Raji (cell line): ENCODE measurements at regions not wholly inside any gene's neighbourhood (a gene's known extent, or its start where the extent isn't known, plus 50 kb on each side); places are given as distances from the start of the nearest gene placed in this dataset.

Source experiments
- POLR2A ChIP-seq: IDR thresholded peaks from 2 replicates; pipeline ENCODE4 v1.6.1; 2011; ENCODE audit warnings: low read depth, low read length, control low read depth; ENCODE audit not compliant: insufficient read depth

DNA sequence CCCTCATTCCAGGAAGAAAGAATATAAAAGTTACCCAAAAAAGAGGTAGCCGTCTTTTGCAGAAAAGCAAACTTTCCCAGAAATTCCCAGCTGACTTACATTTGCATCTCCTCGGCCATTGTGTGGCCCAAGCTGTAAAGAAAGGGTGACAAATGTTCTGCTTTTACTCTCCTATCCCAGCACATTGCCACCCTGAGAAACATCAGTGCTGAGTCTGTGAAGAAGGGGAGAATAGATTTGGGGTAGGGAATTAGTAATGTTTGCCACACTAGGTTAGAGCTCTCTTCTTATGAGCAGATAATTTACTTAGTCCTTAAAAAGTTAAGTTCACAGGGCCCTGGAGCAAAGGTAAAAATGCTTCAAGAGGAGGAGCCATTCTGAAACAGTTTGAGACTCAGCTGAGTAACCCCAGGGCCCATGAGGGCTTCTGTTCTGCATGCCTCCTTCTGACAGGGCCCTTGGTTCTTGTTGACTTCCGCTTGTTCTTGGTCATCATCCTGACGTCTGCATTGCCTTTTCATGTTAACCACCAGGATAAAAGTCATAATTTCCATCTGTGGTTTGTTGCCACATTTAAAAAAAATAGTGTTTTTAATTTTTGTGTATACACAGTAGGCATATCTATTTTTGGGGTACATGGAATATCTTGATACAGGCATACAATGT, 550.7 kb downstream of the RNF144A start:
- no peak for TF ChIP-seq POLR2A

DNA sequence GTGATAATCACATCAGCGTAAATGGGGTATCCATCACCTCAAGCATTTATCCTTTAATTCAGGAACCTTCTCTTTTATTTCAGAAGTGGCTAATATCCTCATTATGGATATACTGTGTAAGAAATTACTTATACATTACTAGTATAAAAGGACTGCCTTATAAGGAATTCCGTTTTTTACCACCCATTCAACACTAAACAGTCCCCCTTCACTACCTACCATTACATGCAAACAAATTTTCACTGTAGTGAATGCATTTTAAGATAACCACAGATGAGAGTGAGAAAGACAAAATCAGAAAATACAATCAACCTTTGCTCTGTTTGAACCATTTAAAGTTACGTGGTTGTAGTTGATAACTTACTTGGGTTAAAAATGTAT, 551.2 kb downstream of the RNF144A start:
- TF ChIP-seq POLR2A: no peak

DNA sequence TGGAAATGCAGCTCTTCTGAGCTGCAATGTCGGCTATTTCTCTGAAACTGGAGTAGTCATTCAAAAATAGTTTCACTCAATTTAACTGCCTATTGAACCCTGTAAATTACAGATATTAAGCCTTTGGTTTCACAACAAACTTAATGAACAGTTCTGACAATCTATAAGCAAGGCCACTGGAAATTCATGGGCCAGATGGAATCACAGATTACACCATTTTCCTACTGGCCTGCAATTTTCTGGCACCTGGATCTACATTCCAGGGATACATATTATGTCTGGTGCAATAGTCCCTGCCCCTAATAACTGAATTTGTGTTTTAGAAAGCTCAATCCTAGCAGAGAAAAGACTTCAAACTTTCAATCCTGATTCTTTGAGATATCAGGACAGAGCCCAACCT, 551.7 kb downstream of the RNF144A start:
- TF ChIP-seq POLR2A: no peak

DNA sequence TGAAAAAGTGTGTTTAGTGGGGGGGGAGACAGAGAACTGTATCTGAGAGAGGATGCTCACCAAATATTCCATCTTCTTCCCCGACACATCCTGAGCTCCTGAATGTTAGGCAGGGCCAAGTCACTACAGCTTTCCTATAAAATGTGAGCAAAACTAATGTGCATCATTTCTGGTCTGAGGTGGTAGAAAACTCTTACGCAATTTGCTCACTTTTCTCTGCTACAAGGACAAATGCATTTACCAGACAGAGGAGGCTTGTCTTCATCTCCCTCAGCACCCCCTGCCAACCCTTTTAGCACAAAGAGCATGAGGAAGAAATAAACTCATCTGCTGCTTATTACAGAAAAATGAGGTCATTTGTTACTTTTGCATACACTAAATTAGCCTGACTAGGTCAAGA, 554.0 kb downstream of the RNF144A start:
- TF ChIP-seq POLR2A: no peak

DNA sequence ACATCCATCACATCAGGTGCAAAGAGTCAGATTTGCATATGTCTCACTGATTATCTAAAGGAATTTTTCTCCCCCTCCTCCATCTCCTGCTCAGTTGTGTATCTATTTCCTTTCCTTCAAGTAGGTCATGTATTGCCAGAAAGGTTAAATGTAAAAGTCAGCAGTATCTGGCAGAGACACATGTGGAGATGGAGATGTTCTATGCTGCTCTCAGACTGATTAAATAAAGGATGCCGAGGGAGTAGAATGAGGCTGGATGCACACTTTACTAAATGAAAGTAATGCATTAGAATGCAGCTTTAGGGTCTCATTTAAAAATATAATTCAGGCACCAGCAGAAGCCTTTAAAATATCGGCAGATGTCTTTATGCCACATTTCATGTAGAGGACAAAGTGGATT, 555.3 kb downstream of the RNF144A start:
- no peak for TF ChIP-seq POLR2A

DNA sequence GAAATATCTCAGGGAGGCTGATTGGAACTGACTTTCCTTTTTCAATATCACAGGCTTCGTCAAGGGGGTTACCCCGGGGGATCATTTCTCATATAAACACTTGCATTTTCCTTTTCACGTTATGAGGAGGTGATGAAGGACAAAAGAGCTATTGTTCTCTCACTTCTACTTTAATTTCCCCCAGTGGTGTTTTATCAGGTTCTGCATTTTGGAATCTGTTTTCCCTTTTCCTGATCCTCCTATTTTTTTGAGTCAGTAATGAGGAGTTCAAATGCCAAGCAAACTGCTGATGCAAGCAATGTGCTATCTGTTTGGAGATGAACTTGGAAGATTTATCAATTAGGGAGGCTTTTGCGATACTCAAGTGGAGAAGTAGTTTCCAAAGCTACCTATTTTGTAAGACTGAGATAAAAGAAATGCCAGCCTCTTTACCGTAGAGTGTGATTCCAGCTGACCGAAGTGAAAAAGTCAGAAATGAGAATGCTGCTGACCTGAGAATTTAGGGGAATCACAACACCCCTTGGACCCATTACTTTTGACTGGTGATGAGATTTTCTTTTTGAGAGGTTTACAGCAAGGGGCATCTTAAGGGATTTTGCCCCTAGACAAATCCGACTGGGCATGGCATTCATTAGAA, 556.0 kb downstream of the RNF144A start:
- no peak for TF ChIP-seq POLR2A

DNA sequence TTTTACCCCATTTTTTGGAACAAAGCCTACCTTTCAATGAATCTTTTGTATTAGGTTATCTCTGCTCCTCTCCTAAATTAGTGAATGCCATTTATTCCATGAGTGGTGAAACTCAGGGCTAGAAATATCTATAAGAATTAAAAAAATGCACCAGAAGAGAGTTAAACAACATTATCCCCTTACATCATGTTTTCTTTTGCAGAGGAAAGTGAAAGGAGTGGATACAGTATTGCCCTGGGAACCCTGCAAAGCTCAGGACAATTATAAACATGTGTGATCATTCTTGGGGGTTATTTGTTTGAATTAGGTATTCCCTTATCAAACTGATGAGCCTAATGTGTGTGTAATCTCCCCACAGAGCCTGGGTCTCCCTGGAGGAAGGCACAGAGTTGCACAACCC, 559.2 kb downstream of the RNF144A start:
- no peak for TF ChIP-seq POLR2A

DNA sequence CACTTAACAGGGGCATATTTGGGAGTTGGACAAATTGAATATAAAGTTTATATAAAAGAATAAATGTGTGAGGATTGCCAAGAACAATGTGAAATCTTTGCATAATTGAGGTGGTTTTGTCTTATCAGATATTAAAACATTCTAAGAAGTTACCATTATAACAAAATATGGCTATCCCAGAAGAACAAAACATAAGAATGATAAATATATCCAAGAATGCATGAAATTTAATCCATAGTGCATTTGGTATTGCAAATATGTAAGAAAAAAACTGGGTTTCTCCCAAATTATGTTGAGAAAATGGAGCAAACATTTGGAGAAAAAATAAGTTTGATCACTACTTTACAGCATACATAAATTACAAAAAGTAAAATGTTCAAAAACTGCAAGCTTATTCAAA, 562.4 kb downstream of the RNF144A start:
- TF ChIP-seq POLR2A: no peak

DNA sequence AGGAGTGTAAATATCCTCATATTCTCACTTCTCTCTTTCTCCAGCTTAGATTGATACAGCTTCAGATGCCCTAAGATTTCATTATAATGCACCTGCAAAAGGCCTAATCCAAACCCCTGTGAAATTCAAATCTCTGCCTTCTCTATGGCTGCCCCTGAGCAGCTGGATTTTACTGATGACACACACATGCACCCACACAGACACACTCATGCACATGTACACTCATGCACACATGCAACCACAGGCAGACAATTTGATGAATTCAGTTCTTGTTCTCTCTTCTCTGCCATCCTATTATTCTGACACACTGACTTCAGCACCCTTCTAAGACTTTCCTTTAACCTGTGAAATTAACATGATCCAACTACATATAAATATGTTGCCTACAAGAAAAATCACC, 563.2 kb downstream of the RNF144A start:
- no peak for TF ChIP-seq POLR2A

DNA sequence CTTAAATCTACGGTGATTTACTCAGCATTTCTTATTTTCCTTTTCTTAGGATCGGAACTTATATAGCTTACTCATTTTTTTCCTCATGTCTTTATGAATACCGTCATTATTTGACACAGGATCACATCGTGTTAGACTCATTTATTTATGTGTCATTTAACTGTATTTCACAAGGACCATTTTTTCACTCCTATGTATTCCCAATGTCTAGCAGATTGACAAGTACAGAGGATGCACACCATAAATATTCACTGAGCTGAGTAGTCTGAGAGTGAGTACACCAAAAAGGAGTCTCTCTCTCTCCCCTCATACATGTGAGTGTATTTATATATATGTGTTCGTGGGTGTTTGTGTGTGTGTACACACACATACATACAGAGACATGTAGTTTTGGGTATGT, 573.5 kb downstream of the RNF144A start:
- TF ChIP-seq POLR2A: no peak

DNA sequence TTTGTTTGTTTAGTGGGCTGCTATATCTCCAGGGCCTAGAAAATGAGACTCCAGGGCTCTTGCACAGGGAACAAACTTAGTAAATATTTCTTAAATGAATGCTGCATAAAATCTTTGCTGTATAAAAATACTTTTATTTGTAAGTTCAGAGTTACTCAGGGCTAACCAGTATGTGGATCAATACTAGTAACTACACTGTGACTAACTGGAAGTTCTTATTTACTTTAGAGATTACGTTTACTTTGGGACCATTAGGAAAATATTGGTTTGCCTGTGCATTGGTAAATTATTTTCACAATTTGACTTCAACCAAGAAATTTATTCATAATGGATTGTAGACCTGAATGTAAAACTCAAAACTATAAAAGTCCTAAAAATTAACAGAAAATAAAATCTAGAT, 575.5 kb downstream of the RNF144A start:
- TF ChIP-seq POLR2A: no peak

DNA sequence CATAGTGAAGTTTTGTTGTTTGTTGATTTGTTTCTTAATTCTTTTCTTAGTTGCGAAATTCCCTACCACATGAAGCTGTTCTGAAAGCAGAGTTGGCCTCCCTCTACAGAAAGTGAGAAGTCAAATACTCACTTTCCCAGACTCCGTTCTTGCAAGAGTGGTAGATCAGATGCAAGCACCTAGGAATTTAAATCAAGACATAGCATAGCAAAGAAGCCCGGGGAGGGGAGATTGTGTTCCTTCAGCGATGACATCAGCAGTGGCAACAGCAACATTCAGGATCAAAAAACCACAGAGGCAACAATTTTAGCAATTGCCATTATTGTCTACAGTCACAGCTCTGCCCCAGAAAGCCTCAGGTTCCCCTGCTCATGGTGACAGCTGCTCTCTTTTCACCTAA, 580.0 kb downstream of the RNF144A start:
- no peak for TF ChIP-seq POLR2A

DNA sequence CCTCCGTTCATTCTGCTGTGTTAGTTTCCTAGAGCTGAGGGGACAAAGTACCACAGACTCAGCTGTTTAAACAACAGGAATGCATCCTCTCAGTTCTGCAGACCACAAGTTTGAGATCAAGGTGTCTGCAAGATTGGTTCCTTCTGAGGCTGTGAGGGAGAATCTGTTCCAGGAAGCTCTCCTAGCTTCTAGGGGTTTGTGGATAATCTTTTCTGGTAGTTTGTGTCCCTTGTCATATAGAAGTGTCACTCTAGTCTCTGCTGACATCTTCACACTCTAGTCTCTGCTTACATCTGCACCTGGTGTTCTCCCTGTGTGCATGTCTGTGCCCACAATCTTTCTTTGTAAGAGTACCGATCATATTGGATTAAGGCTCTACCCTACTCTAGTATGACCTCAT, 581.8 kb downstream of the RNF144A start:
- no peak for TF ChIP-seq POLR2A

DNA sequence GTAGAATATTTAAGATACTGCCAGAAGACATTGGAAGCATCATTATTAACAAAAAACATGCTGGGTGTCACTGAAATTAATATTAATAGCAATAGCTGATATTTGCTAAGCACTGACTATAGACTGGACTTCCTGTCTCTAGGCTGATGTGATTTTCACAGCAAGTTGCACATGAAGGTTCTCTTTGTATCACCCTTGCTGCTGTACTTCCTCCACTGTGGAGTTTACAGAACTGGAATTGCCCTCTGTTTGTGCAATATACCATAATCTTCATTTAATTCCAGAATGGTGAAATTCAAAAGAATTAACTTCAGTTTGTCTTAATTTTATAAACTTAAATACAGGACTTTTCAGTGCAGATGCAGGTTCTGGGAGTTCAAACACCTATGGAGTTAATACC, 585.1 kb downstream of the RNF144A start:
- TF ChIP-seq POLR2A: no peak

DNA sequence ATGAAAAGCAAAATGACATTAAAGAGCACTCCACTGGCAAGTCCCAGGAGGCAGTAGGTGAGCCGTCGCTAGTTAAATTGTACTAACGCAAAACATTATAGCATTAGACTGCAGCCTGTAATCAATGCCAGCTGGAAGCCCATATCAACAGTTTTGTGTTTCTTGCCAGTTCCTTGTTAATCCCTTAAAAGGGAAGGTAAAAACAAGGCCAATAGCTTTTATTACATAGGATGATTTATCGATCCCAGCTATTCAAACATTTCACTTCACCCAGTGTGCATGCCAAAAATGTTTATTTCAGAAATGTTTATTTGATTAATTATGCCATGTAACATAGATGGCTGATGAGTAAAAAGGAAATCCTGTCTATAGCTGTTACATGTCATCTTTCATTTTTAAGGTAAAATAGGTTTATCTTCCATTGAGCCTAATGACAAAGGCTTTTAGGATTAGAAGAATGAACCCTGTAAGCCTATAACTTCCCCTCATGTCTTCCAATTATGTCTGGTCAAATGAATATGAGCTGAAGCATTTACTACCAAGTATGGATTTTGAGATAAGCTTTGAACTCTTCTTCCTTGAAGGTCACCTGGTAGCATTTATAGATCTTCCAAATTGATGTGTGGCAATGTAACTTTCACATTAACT, 591.2 kb downstream of the RNF144A start:
- no peak for TF ChIP-seq POLR2A

DNA sequence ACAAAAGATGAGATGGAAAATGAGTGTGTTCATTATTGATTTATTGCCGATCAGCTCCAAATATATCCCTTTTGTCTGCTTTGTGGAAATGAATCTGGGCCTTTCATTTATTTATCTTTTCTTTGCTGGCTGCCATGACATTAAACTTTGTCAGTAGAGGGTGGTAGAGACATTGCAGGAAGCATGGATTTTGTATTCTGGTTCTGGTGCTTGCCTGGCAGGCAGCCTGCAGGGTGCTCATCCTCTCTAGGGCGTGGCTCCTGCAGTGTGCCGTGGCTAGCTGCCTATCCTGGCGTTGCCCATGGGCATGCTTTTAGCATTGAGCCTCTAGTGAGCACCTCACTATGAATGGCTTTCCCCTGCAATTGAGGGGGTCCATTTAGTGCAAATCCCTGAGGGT, 593.1 kb downstream of the RNF144A start:
- TF ChIP-seq POLR2A: no peak
